GM23338 (cell line): ENCODE measurements at regions not wholly inside any gene's neighbourhood (a gene's known extent, or its start where the extent isn't known, plus 50 kb on each side); places are given as distances from the start of the nearest gene placed in this dataset.

Experiments used
- ATAC-seq: fragments of 200-7000 bp; cut with Tn5 transposase; 3 replicates; pipeline ENCODE4 v1.9.1; 2020
- DNase-seq: peaks from one replicate; pipeline ENCODE4 v3.0.0-alpha.2; 2015; ENCODE audit warnings: low spot score
- H2AFZ ChIP-seq: fragments of 200-600 bp; sonication (generic); 2 replicates; pipeline ENCODE4 v1.8.0; 2016; ENCODE audit warnings: antibody characterized with exemption, mild to moderate bottlenecking, moderate library complexity
- H3F3A ChIP-seq: fragments of 200-600 bp; sonication (generic); replicated peaks from 2 replicates; pipeline ENCODE4 v1.8.0; 2017; ENCODE audit warnings: antibody characterized with exemption, mixed run types, low read depth
- H3K27ac ChIP-seq: fragments of 200-600 bp; sonication (generic); 2 replicates; pipeline ENCODE4 v1.6.1; 2016; ENCODE audit warnings: low read depth
- H3K27me3 ChIP-seq: fragments of 200-600 bp; sonication (generic); 2 replicates; pipeline ENCODE4 v1.8.0; 2016; ENCODE audit warnings: mild to moderate bottlenecking, mixed run types, moderate library complexity; ENCODE audit not compliant: insufficient read depth
- H3K36me3 ChIP-seq: fragments of 200-600 bp; sonication (generic); 2 replicates; pipeline ENCODE4 v1.8.0; 2016; ENCODE audit warnings: mild to moderate bottlenecking; ENCODE audit not compliant: insufficient read depth
- H3K4me1 ChIP-seq: fragments of 200-600 bp; sonication (generic); 2 replicates; pipeline ENCODE4 v1.8.0; 2016; ENCODE audit warnings: mild to moderate bottlenecking, moderate library complexity; ENCODE audit not compliant: insufficient read depth
- H3K4me2 ChIP-seq: fragments of 200-600 bp; sonication (generic); 2 replicates; pipeline ENCODE4 v1.7.1; 2017; ENCODE audit warnings: mixed run types
- H3K4me3 ChIP-seq: fragments of 200-600 bp; sonication (generic); 2 replicates; pipeline ENCODE4 v1.6.1; 2016; ENCODE audit warnings: mixed run types
- H3K79me2 ChIP-seq: fragments of 200-600 bp; sonication (generic); replicated peaks from 2 replicates; pipeline ENCODE4 v1.8.0; 2017; ENCODE audit warnings: mild to moderate bottlenecking; ENCODE audit not compliant: insufficient read depth
- H3K9me2 ChIP-seq: fragments of 200-600 bp; sonication (generic); 2 replicates; pipeline ENCODE4 v1.8.0; 2017; ENCODE audit not compliant: insufficient read depth
- H4K20me1 ChIP-seq: fragments of 200-600 bp; sonication (generic); replicated peaks from 2 replicates; pipeline ENCODE4 v1.8.0; 2017; ENCODE audit warnings: mild to moderate bottlenecking; ENCODE audit not compliant: insufficient read depth
- H3K27ac Mint-ChIP-seq: 2 replicates; pipeline ENCODE4 v1.8.0; 2020; ENCODE audit warnings: inconsistent platforms, mild to moderate bottlenecking, moderate library complexity, mixed read lengths
- H3K27me3 Mint-ChIP-seq: 3 replicates; pipeline ENCODE4 v1.8.0; 2022; ENCODE audit warnings: low read depth, mild to moderate bottlenecking, moderate library complexity, mixed read lengths, inconsistent platforms; ENCODE audit not compliant: insufficient read depth, poor library complexity
- H3K36me3 Mint-ChIP-seq: 3 replicates; pipeline ENCODE4 v1.8.0; 2021; ENCODE audit warnings: low read depth, mild to moderate bottlenecking, inconsistent platforms, moderate library complexity, mixed read lengths
- H3K4me1 Mint-ChIP-seq: 3 replicates; pipeline ENCODE4 v1.8.0; 2020; ENCODE audit warnings: mild to moderate bottlenecking, inconsistent platforms, mixed read lengths
- H3K4me3 Mint-ChIP-seq: 3 replicates; pipeline ENCODE4 v1.8.0; 2021; ENCODE audit warnings: moderate library complexity, mild to moderate bottlenecking, inconsistent platforms, mixed read lengths
- H3K9me3 Mint-ChIP-seq: 3 replicates; pipeline ENCODE4 v1.8.0; 2020; ENCODE audit warnings: moderate library complexity, mild to moderate bottlenecking, inconsistent platforms, mixed read lengths
- CREB1 ChIP-seq: fragments of 250-450 bp; sonication (Bioruptor Pico); IDR thresholded peaks from 2 replicates; pipeline ENCODE4 v1.5.0; 2020; ENCODE audit warnings: low read depth, mild to moderate bottlenecking, moderate library complexity
- CTCF ChIP-seq, 2 experiments: fragments of 200-600 bp in 1 of 2; sonication (generic) in 1 of 2; conservative IDR thresholded peaks; 2 replicates each; pipeline versions ENCODE4 v1.5.1 to v1.6.1; 2016 to 2017; ENCODE audit warnings: antibody characterized with exemption in 2 of 2, low read depth in 2 of 2, mild to moderate bottlenecking in 2 of 2, moderate library complexity in 1 of 2
- EZH2 ChIP-seq: fragments of 200-600 bp; sonication (generic); IDR thresholded peaks from one replicate; pipeline ENCODE4 v1.8.0; 2017; ENCODE audit warnings: antibody characterized with exemption, mild to moderate bottlenecking, low read depth; ENCODE audit not compliant: unreplicated experiment
- EZH2phosphoT487 ChIP-seq: fragments of 200-600 bp; sonication (generic); IDR thresholded peaks from one replicate; pipeline ENCODE4 v1.8.1; 2018; ENCODE audit warnings: antibody characterized with exemption; ENCODE audit not compliant: unreplicated experiment
- JUNB ChIP-seq: IDR thresholded peaks from one replicate; pipeline ENCODE4 v1.6.1; 2016; ENCODE audit warnings: antibody characterized with exemption; ENCODE audit not compliant: unreplicated experiment
- POLR2AphosphoS5 ChIP-seq: IDR thresholded peaks from 2 replicates; pipeline ENCODE4 v1.6.1; 2016; ENCODE audit warnings: antibody characterized with exemption, low read depth
- STAT1 ChIP-seq: IDR thresholded peaks from one replicate; pipeline ENCODE4 v1.6.1; 2016; ENCODE audit warnings: antibody characterized with exemption; ENCODE audit not compliant: unreplicated experiment
- ZNF114 ChIP-seq: fragments of 250-450 bp; sonication (Bioruptor Pico); IDR thresholded peaks from 2 replicates; pipeline ENCODE4 v1.5.0; 2020; ENCODE audit warnings: mild to moderate bottlenecking, moderate library complexity
- ZNF462 ChIP-seq: fragments of 250-450 bp; sonication (Bioruptor Pico); IDR thresholded peaks from 2 replicates; pipeline ENCODE4 v1.5.0; 2020; ENCODE audit warnings: mild to moderate bottlenecking, moderate library complexity

GRCh38 chr5:82365026-82365425 lies 86.9 kb upstream of the RPS23 start (continued):
- TF ChIP-seq CTCF (conservative IDR thresholded peaks at IDR 0.05; ENCODE audit: low read depth in 2 of 2) = no peak
- no peak for TF ChIP-seq STAT1
- no peak for TF ChIP-seq EZH2
- TF ChIP-seq JUNB = no peak

DNA sequence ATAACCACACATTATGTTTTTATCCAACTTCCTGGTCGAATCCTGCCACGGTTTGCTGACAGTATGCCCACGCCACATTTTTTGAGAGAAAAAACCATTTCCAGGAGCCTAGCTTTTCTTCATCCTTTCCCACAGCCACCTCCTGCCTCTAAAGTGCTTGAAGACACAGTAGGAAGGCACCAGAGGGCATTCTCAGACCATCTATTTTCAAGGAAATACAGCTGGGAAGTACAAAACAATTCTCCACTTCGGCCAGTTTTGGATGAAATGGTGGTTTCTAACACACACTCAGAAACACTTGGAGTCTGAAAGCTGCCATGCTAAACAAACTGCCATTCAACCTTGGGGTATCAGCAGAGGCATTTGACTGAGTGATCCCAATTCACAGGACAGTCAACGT lies 86.3 kb upstream of the RPS23 start:
- Histone ChIP-seq H4K20me1 (no peaks in the 10 kb centered on the region), H3K79me2 (no peaks in the 10 kb centered on the region), H2AFZ (peak overlapping the region; percentile 40; the same call in 1 of the 2 replicates), H3K27ac (no peak overlapping the region), H3K27me3 (no peaks in the 10 kb centered on the region), H3F3A (no peaks in the 10 kb centered on the region), H3K4me3 (no peak overlapping the region), H3K4me2 (no peak overlapping the region), H3K9me2 (no peaks in the 10 kb centered on the region; the same call in 1 of the 2 replicates), H3K36me3 (no peaks in the 10 kb centered on the region), H3K4me1 (no peaks in the 10 kb centered on the region)
- peaks cover 3% of the 10 kb centered on the region; the same call in 1 of the 3 replicates for H3K9me3 Mint-ChIP-seq
- peak; percentile 87 for ATAC-seq
- TF ChIP-seq ZNF114 (CRISPR knock-in tag) (no peak), CTCF (conservative IDR thresholded peaks at IDR 0.05; ENCODE audit: low read depth in 2 of 2) (peak; percentile 66 to 76)
- H3K27me3 Mint-ChIP-seq = peaks cover 4% of the 10 kb centered on the region
- no peak overlapping the region for H3K27ac Mint-ChIP-seq
- no peak overlapping the region for H3K4me3 Mint-ChIP-seq
- peak; percentile 72 for DNase-seq
- no peaks in the 10 kb centered on the region for H3K36me3 Mint-ChIP-seq
- no peaks in the 10 kb centered on the region for H3K4me1 Mint-ChIP-seq

GRCh38 chr5:82363524-82363923 lies 85.4 kb upstream of the RPS23 start:
- Histone ChIP-seq H4K20me1 (no peaks in the 10 kb centered on the region), H3F3A (no peaks in the 10 kb centered on the region), H3K4me1 (no peaks in the 10 kb centered on the region), H3K27ac (no peak overlapping the region), H3K79me2 (no peaks in the 10 kb centered on the region), H3K4me3 (no peak overlapping the region), H3K36me3 (no peaks in the 10 kb centered on the region), H3K27me3 (no peaks in the 10 kb centered on the region), H2AFZ (peak overlapping the region; percentile 52; the same call in 1 of the 2 replicates), H3K4me2 (no peak overlapping the region), H3K9me2 (no peaks in the 10 kb centered on the region; the same call in 1 of the 2 replicates)
- H3K4me3 Mint-ChIP-seq = no peak overlapping the region
- ATAC-seq (no peak), DNase-seq (no peak)
- H3K4me1 Mint-ChIP-seq = no peaks in the 10 kb centered on the region
- H3K36me3 Mint-ChIP-seq = no peaks in the 10 kb centered on the region
- H3K27me3 Mint-ChIP-seq = peaks cover 4% of the 10 kb centered on the region
- H3K27ac Mint-ChIP-seq = no peak overlapping the region
- no peaks in the 10 kb centered on the region for H3K9me3 Mint-ChIP-seq
- TF ChIP-seq JUNB (no peak), EZH2 (no peak), POLR2AphosphoS5 (no peak), ZNF462 (CRISPR knock-in tag) (no peak), EZH2phosphoT487 (no peak), CREB1 (CRISPR knock-in tag) (no peak)
